DMS153 treated with DMSO at 0.1 percent for 48 hours (cell line): ENCODE measurements at regions not wholly inside any gene's neighbourhood (a gene's known extent, or its start where the extent isn't known, plus 50 kb on each side); places are given as distances from the start of the nearest gene placed in this dataset.

Experiments
- DNase-seq: peaks from one replicate; lab custom pipeline; 2025; ENCODE audit not compliant: unreplicated experiment; lab: John Stamatoyannopoulos, UW

DNA sequence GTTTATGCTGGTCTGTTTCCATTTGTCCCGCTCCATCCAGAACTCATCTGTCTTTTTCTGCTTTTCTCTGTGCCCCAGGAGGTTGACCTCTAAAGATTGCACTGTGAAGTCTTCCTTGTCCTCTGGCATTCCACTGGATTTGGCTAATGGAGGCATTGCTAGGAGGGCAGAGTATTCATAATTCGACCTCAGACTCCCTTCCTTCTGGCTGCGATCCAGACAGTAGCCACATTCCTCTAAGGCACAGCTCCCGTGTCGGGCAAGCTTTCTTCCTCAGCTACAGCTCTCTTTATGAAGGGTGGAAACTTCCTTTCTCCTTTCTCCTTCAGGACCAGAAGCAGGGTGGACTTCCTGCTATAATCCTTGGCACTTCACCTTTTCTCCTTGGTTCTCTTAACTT lies 175.9 kb downstream of the BAMBI start:
- no peak for DNase-seq

DNA sequence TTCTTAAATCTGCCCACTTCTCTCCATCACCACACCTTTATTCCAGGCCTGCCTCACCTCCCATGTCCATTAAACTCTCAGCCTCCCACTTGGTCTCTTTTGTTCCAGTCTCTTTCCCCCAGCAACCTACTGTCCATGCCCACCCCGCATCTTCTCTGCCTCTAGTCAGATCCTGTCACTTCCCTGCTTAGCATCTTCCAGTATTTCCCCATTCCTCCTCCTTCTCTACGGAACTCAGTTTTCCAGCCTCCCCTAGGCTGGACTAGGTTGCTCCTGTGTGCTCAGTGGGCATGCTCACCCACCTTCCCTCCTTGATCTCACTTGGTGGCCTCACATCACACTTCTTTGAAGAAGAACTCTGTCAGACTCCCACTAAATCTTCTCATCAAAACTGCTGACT lies 179.8 kb downstream of the BAMBI start:
- DNase-seq: no peak

DNA sequence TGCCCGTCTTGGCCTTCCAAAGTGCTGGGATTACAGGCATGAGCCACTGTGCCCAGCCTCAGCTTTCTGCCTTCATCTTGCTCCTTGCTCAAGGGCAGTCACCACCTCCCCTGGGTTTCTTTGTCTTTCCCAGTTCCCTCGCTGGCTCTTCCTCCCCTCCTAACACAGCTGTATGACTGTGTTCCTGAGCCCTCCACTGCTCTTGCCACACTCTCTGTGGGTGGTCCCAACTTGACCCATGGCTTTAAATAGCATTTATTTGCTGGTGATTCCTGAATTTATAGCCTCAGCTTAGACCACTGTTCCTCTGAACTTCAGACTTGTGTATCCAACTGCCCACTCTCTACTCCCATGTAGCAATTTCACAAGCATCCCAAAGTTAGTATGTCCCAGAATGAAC lies 181.3 kb downstream of the BAMBI start:
- DNase-seq: no peak

DNA sequence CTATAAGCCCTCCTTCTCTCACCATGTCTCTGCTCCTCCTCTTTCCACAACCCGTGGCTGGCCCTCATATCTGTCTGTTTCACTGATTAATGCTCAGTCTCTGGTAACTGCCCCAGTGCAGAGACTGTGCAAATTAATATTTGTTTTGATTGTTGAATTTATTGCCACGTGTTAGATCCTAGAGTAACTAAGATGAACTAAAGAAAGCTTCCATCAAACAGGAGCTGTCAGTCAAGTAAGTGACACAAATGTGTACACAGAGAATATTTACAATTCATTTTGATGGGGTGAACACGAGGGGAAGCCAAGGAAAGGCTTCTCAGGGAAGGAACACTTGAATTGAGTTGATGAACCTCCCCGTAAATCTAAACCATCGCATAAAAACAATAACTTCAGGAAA lies 182.5 kb downstream of the BAMBI start:
- DNase-seq: no peak

DNA sequence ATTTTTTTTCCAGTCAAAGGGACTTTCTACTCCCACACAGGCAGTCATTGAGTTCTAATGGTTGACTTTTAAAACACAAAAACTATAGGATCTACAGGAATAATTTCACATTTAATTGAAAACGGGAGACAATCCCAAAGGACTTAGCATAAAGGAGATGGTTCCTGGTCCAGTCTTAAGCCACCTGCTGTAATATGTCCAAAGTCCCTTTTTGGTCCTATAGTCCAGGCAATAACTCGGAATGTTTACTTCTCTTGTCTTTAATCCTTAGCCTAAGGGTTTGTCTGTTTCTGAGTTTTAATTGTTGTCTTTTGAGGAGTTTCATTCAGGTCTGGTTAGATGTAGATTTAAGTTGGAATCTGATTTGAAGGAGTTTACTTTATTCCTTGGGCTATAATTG lies 184.9 kb downstream of the BAMBI start:
- DNase-seq: no peak

DNA sequence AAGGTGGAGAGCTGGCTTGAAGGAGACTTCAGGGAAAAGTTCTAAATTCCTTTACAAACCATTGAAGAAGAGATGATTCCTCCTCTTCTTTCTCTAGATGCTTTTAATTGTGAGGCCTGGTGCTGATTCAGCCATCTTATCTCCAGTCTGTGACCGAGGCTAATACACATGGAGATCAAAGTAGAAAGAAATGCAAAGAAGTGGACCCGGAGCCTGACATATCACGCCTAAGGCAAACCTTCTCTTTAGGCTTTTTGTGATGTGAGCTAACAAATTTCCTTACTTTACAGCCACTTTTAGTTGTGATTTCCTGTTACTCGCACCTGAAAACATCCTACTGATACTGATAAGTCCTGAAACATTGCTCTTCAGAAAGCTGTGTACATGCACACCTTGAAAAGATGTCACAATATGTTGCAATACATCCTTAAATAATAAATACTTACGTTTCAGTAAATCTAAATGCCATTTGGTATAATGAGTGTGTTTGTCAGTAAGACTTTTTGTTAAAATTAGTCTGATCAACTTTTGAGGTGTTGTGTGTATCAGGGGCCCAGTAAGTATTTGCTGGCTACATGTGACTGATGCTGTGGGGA lies 192.4 kb downstream of the BAMBI start:
- no peak for DNase-seq

DNA sequence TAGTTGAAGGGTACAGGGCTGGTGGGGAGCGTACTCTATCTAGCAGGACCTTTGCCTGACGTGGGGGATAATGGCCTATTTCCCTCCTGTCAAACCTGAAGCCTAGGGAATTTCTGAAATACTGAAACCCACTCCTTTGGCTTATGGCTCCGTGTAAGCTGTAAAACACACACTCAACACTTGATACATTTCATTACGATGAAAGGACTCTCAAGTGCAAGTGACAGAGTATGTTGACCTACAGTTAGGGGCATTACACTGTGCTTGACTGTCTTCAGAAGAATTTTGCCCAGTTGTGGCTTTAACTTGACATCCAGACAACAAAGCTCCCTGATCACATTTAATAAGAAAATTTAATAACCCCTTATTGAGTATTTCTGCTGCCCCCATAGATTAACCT lies 194.3 kb downstream of the BAMBI start:
- DNase-seq: no peak

DNA sequence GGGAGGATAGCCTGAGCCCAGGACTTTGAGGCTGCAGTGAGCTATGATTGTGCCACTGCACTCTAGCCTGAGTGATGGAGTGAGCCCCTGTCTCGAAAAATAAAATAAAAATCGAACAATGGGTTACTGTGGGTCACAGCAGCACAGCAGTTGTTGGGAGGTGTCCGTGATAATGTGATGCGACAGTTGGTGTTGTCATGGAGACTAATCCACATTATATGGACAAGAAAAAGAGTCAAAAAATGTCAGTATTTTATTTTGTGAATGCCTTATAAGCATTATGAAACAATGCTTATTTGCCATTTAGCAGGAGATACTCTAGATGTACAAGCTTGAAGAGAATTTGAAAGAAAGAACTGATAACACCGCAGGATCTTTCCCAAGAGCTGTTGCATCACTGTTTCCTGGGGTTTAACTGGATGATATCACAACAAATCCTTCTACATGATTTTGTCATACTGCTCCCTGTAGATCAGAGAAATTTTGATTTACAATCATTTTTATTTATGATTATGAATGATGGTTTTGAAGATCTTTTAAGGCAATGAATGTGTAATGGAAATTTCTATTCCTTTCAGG lies 195.4 kb downstream of the BAMBI start:
- no peak for DNase-seq

DNA sequence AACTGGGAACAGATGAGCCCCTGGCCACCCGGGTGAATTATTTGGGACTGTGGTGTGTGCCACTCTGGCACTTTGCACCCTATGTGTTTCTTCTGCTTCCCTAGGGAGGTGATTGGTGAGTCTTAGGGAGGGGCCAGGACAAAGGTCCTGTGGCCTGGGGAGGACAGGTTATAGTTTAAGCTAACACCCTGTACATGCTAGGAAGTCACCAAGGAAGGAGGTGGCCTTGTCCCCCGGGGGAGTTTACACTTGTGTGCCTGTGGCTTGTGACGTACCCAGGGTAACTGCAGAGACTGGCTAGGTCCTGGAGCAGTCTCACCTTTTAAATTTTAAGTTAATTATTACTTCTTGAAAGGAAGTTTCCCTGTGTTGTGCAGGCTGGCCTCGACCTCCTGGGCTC lies 196.2 kb downstream of the BAMBI start:
- no peak for DNase-seq

DNA sequence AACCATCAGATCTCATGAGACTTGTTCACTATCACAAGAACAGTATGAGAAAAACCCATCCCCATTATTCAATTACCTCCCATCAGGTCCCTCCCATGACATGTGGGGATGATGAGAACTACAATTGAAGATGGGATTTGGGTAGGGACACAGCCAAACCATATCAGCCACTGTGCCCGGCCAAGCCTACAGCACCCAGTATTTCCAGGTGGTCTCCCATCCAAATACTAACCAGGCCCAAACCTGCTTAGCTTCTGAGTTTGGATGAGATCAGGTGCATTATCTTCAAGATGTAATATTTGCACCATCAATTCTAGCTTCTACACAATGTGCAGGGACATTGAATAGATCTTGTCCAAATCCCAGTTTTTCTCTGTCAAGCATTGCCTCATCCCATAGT lies 196.9 kb downstream of the BAMBI start:
- DNase-seq: no peak

DNA sequence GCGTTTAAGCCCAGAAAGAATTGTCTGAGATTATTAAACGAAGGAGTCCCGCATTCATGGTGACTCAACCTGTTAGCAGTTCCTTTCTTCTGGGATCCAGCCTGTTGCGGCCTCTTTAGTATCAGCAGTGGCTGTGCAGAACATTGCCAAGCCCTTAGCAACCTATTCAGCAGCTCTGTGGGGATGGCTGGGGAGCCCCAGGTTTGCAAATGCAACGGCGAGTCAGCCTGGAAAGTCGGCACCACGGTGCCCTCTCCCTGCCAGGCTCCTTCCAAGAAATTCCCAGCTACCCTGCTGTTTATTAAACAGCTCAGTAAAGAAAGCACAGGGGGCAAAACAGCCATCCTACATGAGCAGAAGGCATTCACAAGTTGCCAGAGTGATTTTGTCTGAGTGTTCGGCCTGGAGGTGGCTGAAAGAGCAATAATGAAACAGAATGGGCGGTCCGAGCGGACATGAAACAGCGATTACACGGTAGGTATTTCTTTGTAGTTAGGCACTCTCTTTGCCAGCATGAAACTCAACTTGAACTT lies 198.3 kb downstream of the BAMBI start:
- no peak for DNase-seq

DNA sequence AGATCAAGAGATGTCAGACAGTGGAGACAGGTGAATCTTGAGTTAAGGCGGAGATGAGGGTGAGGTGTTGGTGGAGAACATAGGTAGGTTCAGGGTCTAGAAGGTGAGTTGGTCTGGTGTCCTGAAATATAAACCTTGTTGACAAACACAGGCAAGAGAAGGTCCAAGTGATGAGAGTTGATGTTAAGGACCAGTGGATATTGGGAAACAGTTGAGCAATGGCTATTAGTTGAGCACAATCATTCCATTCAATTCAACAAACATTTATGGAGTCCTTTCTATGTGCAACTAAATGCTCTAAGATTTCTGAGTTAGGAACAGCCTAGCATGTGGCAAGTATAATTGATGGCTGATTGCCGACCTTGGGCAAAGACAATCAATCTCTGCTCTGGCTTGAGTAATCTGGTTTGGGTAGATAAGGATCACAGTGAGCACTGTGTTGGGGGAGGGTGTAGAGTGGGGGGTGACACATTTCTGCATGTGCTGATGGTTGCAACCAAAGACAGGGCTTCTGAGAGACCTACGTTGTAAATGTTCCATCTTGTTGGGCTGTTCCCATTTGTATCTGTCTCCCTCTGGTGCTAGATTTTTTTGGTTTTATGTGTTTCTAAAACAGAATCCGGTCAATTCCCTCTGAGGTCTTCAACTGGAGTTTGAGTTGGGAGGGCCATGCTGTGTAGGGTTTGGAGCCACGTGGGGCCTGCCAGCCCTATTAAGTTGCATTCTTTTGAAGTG lies 201.1 kb downstream of the BAMBI start:
- DNase-seq: no peak

DNA sequence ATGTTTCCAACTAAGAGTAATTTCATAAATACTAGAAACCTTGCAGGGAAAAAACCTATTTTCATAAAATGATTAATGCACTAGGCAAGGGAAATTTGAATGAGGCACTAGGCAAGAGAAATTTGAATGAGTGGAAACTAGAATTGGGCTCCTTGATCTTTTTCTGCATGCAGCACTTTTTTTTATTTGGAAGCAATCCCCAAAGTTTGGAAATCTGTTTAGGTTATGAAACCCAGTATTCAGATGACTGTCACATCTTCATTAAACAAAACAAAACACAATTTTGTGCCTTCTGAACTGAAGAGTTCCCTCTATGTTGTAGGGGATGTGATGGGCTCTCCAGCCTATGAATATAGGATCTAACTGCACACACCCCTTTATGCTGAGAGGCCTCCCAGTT lies 201.9 kb downstream of the BAMBI start:
- DNase-seq: no peak

DNA sequence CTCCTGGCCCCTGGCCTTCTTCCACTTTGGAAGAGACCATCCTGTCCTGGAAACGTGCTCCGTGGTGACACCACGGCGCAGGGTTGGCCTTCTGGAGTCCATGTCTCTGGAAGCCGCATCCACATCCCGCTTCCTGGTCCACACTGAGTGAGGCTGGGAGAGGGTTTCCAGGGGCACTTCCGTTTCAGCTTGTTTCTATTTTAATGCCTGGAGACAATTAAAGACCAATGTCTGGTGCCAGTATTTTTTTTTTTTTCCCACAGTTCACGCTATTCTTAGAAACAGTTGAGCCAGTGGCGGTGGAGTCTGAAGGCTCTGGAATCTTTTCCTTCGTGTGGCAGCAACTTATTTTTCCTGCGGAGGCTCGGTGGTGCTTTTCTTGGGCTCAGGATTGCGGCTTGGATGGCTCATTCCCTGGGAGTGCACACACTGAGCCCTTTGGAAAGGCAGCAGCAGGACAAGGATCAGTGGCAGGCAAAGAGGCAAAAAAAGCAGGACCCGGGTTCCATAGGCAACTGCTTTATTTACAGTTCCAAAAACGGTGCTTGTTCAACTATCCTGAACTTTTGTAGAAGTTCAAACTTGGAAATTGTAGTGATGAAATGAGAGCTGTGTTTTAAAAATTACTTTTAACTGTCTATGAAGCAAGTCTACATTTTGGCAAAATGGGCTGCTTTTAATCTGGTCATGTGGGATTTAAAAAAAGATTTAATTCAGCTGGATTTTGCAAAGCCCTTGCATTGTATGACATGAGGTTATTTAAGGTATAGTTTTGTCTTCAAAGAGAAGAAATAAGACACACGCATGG lies 202.8 kb downstream of the BAMBI start:
- no peak for DNase-seq

DNA sequence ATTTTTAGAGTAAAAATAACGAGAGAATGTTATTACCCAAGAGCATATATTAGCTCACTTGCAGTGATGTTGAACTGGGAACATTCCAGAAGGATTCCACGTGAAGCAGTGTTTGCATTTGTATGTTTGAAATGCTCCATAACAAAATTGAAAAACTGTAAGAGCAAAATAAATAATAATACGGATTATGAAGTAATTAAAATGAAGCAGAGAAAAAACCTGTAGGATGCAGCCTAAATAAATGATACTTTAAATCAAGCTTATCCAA lies 203.3 kb downstream of the BAMBI start:
- no peak for DNase-seq

DNA sequence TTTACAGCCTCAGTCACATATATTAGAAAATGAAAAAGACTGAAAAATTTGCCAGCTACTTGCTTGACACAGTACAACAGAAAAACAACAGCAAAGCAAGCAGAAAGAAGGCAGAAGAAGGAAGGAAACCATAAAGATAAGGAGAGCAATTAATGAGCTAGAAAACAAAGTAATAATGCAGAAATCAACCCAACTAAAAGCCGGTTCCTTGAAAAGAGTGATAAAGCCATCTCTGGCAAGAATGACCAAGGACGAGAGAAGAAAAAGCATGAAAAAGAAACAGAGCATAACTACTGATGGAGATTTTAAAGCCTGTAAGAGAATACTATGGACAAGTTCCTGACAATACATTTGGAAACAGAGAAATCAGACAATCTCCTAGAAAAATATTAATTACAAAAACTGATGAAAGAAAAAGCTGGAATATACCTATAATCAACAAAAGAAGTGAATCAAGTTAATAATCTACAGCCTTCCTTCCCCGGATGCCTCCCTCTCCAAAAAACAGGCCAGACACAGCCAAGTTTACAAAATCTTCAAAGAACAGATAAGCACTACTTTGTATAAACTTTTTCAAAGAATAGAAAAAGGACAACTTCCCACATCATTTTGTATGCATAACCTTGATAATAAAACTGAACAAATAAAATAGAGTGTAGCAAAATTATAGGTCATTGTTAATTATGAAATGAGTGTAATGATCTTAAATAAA lies 204.0 kb downstream of the BAMBI start:
- DNase-seq: no peak

DNA sequence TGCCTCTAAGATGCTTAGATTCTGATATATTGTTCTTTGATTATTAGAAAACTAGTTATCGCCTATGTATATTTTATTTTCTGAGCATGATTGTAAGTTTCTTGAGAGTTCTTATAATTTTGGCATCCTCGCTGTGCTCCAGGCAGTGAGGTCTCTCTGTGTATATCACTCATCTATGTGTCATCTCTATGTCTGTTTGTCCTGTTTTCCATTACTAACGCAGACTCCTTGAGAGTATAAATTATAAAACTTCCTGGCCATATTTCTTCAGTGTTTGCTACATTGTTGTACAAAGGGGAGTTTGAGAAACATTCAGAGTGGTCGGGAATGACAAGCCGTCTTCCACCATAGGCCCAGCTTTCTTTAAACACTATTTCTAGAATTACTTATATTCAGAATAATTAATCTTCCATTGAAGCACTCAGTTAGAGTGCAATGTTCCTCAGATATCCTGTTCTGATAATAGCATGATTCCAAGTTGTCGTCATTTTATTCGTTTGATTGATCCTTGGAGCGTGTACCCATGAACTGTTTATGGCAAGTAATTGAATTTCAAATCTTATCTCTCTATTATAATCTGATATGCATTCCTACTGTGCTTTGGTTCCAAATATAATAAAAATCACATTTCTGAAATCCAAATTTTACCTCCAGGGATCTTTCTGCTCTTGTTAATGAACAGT lies 206.6 kb downstream of the BAMBI start:
- no peak for DNase-seq

DNA sequence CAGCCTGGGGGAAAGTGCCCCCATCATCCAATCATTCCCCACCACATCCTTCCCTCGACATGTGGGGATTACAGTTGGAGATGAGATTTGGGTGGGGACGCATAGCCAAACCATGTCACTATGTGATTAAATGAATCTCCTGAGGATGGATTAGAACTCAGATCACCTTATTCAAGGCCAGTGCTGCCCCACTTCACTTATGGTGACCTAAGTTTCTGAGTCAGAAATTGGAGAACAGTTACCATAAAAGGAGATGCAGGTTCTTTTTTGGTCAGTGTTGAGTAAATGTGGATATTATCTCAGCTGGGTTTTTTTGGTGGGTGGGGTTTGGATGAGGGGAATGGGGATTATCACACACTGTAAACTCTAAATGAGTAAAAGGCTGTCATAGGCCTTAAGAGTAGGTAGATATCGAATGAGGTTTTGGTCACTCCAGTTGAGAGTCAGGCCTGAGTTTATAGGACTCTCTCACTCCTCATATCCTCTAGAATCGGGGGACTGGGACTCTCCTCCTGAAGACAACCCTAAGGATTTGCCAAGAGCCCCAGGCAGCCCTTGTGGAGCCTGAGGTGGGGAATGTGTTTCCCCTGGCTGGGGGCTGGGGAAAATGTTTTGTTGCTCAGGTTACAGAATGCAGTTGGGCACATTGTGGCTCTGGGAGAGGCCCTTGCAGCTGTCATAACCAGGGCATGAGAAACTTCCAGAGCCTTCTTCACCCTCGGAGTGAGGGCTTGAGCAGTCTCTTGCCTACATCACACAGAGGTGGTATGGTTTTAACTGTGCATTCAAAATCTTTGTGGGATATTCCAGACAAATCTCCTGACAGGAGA lies 213.0 kb downstream of the BAMBI start:
- DNase-seq: no peak

DNA sequence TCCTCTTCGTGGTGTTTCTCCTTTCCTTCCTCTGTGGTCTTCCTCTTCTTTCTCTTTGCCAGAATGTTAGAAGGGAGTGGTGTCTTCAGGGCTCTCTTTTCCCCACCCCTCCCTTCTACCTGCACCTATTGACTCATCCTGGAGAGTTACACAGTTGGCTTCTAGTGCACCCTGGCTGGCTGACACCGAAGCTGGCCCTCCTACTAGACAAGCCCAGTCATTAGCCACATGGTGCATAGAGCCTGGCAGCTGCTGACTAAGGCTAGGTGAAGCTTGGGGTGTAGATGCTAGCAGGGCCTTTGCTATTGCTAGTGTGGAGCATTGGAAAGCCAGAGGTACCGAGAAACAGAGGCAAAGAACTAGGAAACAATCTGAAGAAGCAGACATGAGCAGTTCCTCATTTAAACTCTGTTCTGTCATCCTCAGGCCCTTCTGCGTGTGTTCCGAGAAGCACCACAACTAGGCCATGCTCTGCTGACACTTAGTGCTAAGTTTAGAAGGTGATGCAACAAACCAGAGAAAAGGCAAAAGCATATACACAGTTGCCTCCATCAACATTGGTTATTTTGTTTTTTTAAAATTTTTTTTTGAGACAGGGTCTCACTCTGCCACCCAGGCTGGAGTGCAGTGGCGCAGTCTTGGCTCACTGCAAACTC lies 213.9 kb downstream of the BAMBI start:
- no peak for DNase-seq
